Trophoblast cell (in vitro differentiated cells and primary cell): ENCODE measurements at regions not wholly inside any gene's neighbourhood (a gene's known extent, or its start where the extent isn't known, plus 50 kb on each side); places are given as distances from the start of the nearest gene placed in this dataset.

ENCODE experiments used
- DNase-seq, 2 donors: peaks; one replicate each; pipeline ENCODE4 v3.0.0-alpha.2; 2016
- H2AFZ ChIP-seq: 2 replicates; pipeline ENCODE4 v1.6.1; 2013; ENCODE audit warnings: low read length, moderate library complexity, mild to moderate bottlenecking; ENCODE audit not compliant: insufficient read depth, poor library complexity
- H2AK5ac ChIP-seq: 2 replicates; pipeline ENCODE4 v1.6.1; 2013; ENCODE audit warnings: mild to moderate bottlenecking, low read length
- H2BK120ac ChIP-seq: 2 replicates; pipeline ENCODE4 v1.6.1; 2013; ENCODE audit warnings: low read length, mild to moderate bottlenecking, moderate library complexity; ENCODE audit not compliant: insufficient read depth, poor library complexity
- H2BK12ac ChIP-seq: 2 replicates; pipeline ENCODE4 v1.6.1; 2013; ENCODE audit warnings: mild to moderate bottlenecking, low read length, moderate library complexity
- H2BK5ac ChIP-seq: 2 replicates; pipeline ENCODE4 v1.6.1; 2013; ENCODE audit warnings: low read length, low read depth, moderate library complexity, mild to moderate bottlenecking; ENCODE audit not compliant: poor library complexity
- H3K14ac ChIP-seq: 2 replicates; pipeline ENCODE4 v1.6.1; 2013; ENCODE audit warnings: mild to moderate bottlenecking, low read length
- H3K18ac ChIP-seq: 2 replicates; pipeline ENCODE4 v1.6.1; 2013; ENCODE audit warnings: mild to moderate bottlenecking, low read length
- H3K23ac ChIP-seq: 2 replicates; pipeline ENCODE4 v1.6.1; 2013; ENCODE audit warnings: low read length
- H3K27ac ChIP-seq: 2 replicates; pipeline ENCODE4 v1.5.1; 2013; ENCODE audit warnings: low read depth, mild to moderate bottlenecking, inconsistent platforms, low read length, moderate library complexity
- H3K27me3 ChIP-seq: 2 replicates; pipeline ENCODE4 v1.6.1; 2013; ENCODE audit warnings: inconsistent platforms, mild to moderate bottlenecking, low read length, moderate library complexity; ENCODE audit not compliant: insufficient read depth
- H3K36me3 ChIP-seq, 2 experiments: 1 replicate in 1 of 2; 2 replicates in 1 of 2; pipeline ENCODE4 v1.6.1; 2013; ENCODE audit warnings: low read length in 2 of 2, mild to moderate bottlenecking in 2 of 2, moderate library complexity in 1 of 2; ENCODE audit not compliant: insufficient read depth in 2 of 2, control insufficient read depth in 1 of 2
- H3K4ac ChIP-seq: 2 replicates; pipeline ENCODE4 v1.6.1; 2013; ENCODE audit warnings: low read depth, mild to moderate bottlenecking, low read length, moderate library complexity
- H3K4me1 ChIP-seq, 2 experiments: 1 replicate in 1 of 2; 2 replicates in 1 of 2; pipeline ENCODE4 v1.6.1; 2013; ENCODE audit warnings: low read length in 2 of 2, mild to moderate bottlenecking in 2 of 2, moderate library complexity in 1 of 2; ENCODE audit not compliant: insufficient read depth in 2 of 2, control insufficient read depth in 1 of 2
- H3K4me2 ChIP-seq: 2 replicates; pipeline ENCODE4 v1.6.1; 2013; ENCODE audit warnings: inconsistent platforms, mild to moderate bottlenecking, low read length, moderate library complexity
- H3K4me3 ChIP-seq: 2 replicates; pipeline ENCODE4 v1.5.1; 2013; ENCODE audit warnings: mild to moderate bottlenecking, low read depth, low read length, inconsistent platforms
- H3K79me1 ChIP-seq: one replicate; pipeline ENCODE4 v1.6.1; 2013; ENCODE audit warnings: low read length
- H3K79me2 ChIP-seq: 2 replicates; pipeline ENCODE4 v1.6.1; 2013; ENCODE audit warnings: low read length, mild to moderate bottlenecking; ENCODE audit not compliant: control insufficient read depth, insufficient read depth, poor library complexity
- H3K9ac ChIP-seq: 2 replicates; pipeline ENCODE4 v1.6.1; 2013; ENCODE audit warnings: mild to moderate bottlenecking, low read length
- H3K9me3 ChIP-seq: 2 replicates; pipeline ENCODE4 v1.6.1; 2013; ENCODE audit warnings: low read depth, mild to moderate bottlenecking, control low read depth, inconsistent platforms, low read length; ENCODE audit not compliant: insufficient read depth
- H4K12ac ChIP-seq: 2 replicates; pipeline ENCODE4 v1.6.1; 2013; ENCODE audit warnings: low read depth, mild to moderate bottlenecking, low read length, moderate library complexity
- H4K8ac ChIP-seq: 2 replicates; pipeline ENCODE4 v1.6.1; 2013; ENCODE audit warnings: low read depth, mild to moderate bottlenecking, low read length, moderate library complexity
- H4K91ac ChIP-seq: one replicate; pipeline ENCODE4 v1.6.1; 2013; ENCODE audit warnings: low read depth, mild to moderate bottlenecking, low read length, moderate library complexity
- WGBS: extraction: QIAGEN DNeasy Blood & Tissue Kit; methylation state at CpG from one replicate; pipeline ENCODE4 v1.1.7; 2013; ENCODE audit warnings: missing lambda C conversion rate; ENCODE audit not compliant: insufficient read length, insufficient coverage; ENCODE audit errors: extremely low coverage; 5-methylcytosine and 5-hydroxymethylcytosine counted together

GRCh38 chr10:70943249-70943648 lies 54.9 kb upstream of the PCBD1 start:
- no peaks in the 10 kb centered on the region for H3K36me3 ChIP-seq
- H4K12ac ChIP-seq, result no peak overlapping the region
- no peak overlapping the region for H3K4me2 ChIP-seq
- H3K14ac ChIP-seq, result no peak overlapping the region
- no peak overlapping the region for H3K4ac ChIP-seq
- H3K9me3 ChIP-seq, result peaks cover 2% of the 10 kb centered on the region
- no peak overlapping the region for H2BK120ac ChIP-seq
- H4K8ac ChIP-seq, result no peak overlapping the region
- H4K91ac ChIP-seq, result no peak overlapping the region
- H2AK5ac ChIP-seq, result no peak overlapping the region
- no peak overlapping the region for H2BK5ac ChIP-seq
- WGBS, result no CpG with 5 or more reads among the region's 4 CpGs
- H3K9ac ChIP-seq, result no peak overlapping the region
- H3K4me1 ChIP-seq, result no peaks in the 10 kb centered on the region
- no peaks in the 10 kb centered on the region for H3K79me2 ChIP-seq
- no peak overlapping the region for H3K23ac ChIP-seq
- no peak overlapping the region for H3K18ac ChIP-seq
- DNase-seq, result no peak
- peaks cover 2% of the 10 kb centered on the region for H3K27me3 ChIP-seq
- H2AFZ ChIP-seq, result no peak overlapping the region
- H3K79me1 ChIP-seq, result no peaks in the 10 kb centered on the region
- H2BK12ac ChIP-seq, result no peak overlapping the region
- H3K27ac ChIP-seq, result no peak overlapping the region
- no peak overlapping the region for H3K4me3 ChIP-seq

GRCh38 chr10:70943841-70944466 lies 55.6 kb upstream of the PCBD1 start:
- Histone ChIP-seq H3K14ac (no peak overlapping the region), H3K23ac (no peak overlapping the region), H4K91ac (no peak overlapping the region), H3K79me1 (no peaks in the 10 kb centered on the region), H3K36me3 (no peaks in the 10 kb centered on the region), H2BK5ac (no peak overlapping the region), H3K79me2 (no peaks in the 10 kb centered on the region), H3K4me2 (no peak overlapping the region), H2AK5ac (no peak overlapping the region), H3K27me3 (peaks cover 2% of the 10 kb centered on the region), H3K4ac (no peak overlapping the region), H3K4me3 (no peak overlapping the region), H4K8ac (no peak overlapping the region), H3K27ac (no peak overlapping the region), H3K9ac (no peak overlapping the region), H2AFZ (no peak overlapping the region), H3K18ac (no peak overlapping the region), H2BK12ac (no peak overlapping the region), H4K12ac (no peak overlapping the region), H2BK120ac (no peak overlapping the region), H3K4me1 (no peaks in the 10 kb centered on the region), H3K9me3 (peaks cover 2% of the 10 kb centered on the region)
- no peak for DNase-seq
- WGBS, result no CpG with 5 or more reads among the region's 14 CpGs

GRCh38 chr10:70950037-70950436 lies 61.7 kb upstream of the PCBD1 start:
- Histone ChIP-seq H3K4me2 (no peak overlapping the region), H3K27me3 (no peaks in the 10 kb centered on the region), H3K4me1 (no peaks in the 10 kb centered on the region), H2AFZ (no peak overlapping the region), H3K79me2 (no peaks in the 10 kb centered on the region), H2BK5ac (no peak overlapping the region), H4K8ac (no peak overlapping the region), H2AK5ac (no peak overlapping the region), H3K14ac (no peak overlapping the region), H2BK12ac (no peak overlapping the region), H3K18ac (no peak overlapping the region), H3K4ac (no peak overlapping the region), H4K12ac (no peak overlapping the region), H3K79me1 (no peaks in the 10 kb centered on the region), H3K23ac (no peak overlapping the region), H2BK120ac (no peak overlapping the region), H3K36me3 (no peaks in the 10 kb centered on the region), H3K9ac (no peak overlapping the region), H3K4me3 (no peak overlapping the region), H3K9me3 (no peaks in the 10 kb centered on the region), H4K91ac (no peak overlapping the region), H3K27ac (no peak overlapping the region)
- DNase-seq, result no peak
- no CpG with 5 or more reads among the region's 5 CpGs for WGBS

GRCh38 chr10:70950801-70951200 lies 62.4 kb upstream of the PCBD1 start:
- H4K8ac ChIP-seq, result no peak overlapping the region
- H3K4ac ChIP-seq, result no peak overlapping the region
- no peak for DNase-seq
- H2AFZ ChIP-seq, result no peak overlapping the region
- H3K36me3 ChIP-seq, result no peaks in the 10 kb centered on the region
- no peak overlapping the region for H4K12ac ChIP-seq
- no peak overlapping the region for H2BK5ac ChIP-seq
- no CpG with 5 or more reads among the region's 1 CpG for WGBS
- H3K4me3 ChIP-seq, result no peak overlapping the region
- no peaks in the 10 kb centered on the region for H3K4me1 ChIP-seq
- no peaks in the 10 kb centered on the region for H3K79me1 ChIP-seq
- no peak overlapping the region for H4K91ac ChIP-seq
- no peak overlapping the region for H3K18ac ChIP-seq
- no peaks in the 10 kb centered on the region for H3K79me2 ChIP-seq
- no peak overlapping the region for H3K14ac ChIP-seq
- no peak overlapping the region for H2AK5ac ChIP-seq
- H3K27me3 ChIP-seq, result no peaks in the 10 kb centered on the region
- H3K9me3 ChIP-seq, result no peaks in the 10 kb centered on the region
- H3K23ac ChIP-seq, result no peak overlapping the region
- H2BK12ac ChIP-seq, result no peak overlapping the region
- H3K9ac ChIP-seq, result no peak overlapping the region
- no peak overlapping the region for H3K27ac ChIP-seq
- no peak overlapping the region for H3K4me2 ChIP-seq
- no peak overlapping the region for H2BK120ac ChIP-seq
